Lower leg skin (tissue), 4 donors: ENCODE measurements at regions not wholly inside any gene's neighbourhood (a gene's known extent, or its start where the extent isn't known, plus 50 kb on each side); places are given as distances from the start of the nearest gene placed in this dataset.
"Not testable (repeated sequence)": the region's sequence is repeated elsewhere in the genome, so short reads cannot be mapped to it uniquely, and the experiment has no call there.

Experiments
- DNase-seq, 2 donors: peaks; one replicate each; pipeline ENCODE4 v3.0.0-alpha.2; 2019; ENCODE audit warnings: low spot score in 2 of 2
- H3K4me3 ChIP-seq: fragments of 200-600 bp; sonication (generic); 2 replicates; pipeline ENCODE4 v1.5.1; 2017; ENCODE audit warnings: mild to moderate bottlenecking, low read depth; ENCODE audit not compliant: poor library complexity, severe bottlenecking
- POLR2A ChIP-seq, 2 donors: fragments of 450-650 bp; IDR thresholded peaks; one replicate each; pipeline ENCODE4 v1.6.1; 2016 to 2017; ENCODE audit warnings: antibody characterized with exemption in 2 of 2, mild to moderate bottlenecking in 1 of 2, moderate library complexity in 1 of 2
- WGBS, 2 donors: methylation state at CpG; one replicate each; pipeline ENCODE4 v1.1.5; 2018; 5-methylcytosine and 5-hydroxymethylcytosine counted together
- intact Hi-C: fragments of 100-400 bp; cut with DNase I; formaldehyde crosslinking; loops from one replicate; pipeline ENCODE4 v1.15.0; 2023; ENCODE audit warnings: low total_unique reads
- TF ChIP-seq, protein P1 (sequence below), 3 donors: fragments of 450-650 bp; IDR thresholded peaks; one replicate each; pipeline ENCODE4 v1.5.1; 2016; ENCODE audit warnings: antibody characterized with exemption in 3 of 3, mild to moderate bottlenecking in 3 of 3, moderate library complexity in 2 of 3

DNA sequence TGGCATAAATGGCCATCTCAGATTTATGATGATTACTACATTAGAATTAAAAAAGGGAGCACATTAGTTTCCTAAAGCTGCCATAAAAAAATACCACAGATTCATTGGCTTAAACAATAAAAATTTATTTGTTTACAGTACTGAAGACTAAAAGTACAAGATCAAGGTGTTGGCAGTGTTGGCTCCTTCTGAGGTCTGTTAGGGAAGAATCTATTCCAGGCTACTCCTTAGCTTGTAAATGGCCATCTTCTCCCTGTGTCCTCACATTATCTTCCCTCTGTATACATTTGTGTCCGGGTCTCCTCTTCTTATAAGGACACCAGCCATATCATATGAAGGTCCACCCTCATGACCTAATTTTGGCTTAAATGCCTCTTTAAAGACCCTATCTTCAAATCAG is 341.0 kb downstream of the SLC7A11 start:
- intact Hi-C loops, result no loop called here
- H3K4me3 ChIP-seq, result no peak overlapping the region
- TF ChIP-seq, protein P1, sequence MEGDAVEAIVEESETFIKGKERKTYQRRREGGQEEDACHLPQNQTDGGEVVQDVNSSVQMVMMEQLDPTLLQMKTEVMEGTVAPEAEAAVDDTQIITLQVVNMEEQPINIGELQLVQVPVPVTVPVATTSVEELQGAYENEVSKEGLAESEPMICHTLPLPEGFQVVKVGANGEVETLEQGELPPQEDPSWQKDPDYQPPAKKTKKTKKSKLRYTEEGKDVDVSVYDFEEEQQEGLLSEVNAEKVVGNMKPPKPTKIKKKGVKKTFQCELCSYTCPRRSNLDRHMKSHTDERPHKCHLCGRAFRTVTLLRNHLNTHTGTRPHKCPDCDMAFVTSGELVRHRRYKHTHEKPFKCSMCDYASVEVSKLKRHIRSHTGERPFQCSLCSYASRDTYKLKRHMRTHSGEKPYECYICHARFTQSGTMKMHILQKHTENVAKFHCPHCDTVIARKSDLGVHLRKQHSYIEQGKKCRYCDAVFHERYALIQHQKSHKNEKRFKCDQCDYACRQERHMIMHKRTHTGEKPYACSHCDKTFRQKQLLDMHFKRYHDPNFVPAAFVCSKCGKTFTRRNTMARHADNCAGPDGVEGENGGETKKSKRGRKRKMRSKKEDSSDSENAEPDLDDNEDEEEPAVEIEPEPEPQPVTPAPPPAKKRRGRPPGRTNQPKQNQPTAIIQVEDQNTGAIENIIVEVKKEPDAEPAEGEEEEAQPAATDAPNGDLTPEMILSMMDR (IDR thresholded peaks at IDR 0.05), result no peak
- no peak for TF ChIP-seq POLR2A (IDR thresholded peaks at IDR 0.05)
- 88 to 92% methylated on average over 1 of the region's 1 CpG for WGBS, 2 donors
- no peak for DNase-seq

DNA sequence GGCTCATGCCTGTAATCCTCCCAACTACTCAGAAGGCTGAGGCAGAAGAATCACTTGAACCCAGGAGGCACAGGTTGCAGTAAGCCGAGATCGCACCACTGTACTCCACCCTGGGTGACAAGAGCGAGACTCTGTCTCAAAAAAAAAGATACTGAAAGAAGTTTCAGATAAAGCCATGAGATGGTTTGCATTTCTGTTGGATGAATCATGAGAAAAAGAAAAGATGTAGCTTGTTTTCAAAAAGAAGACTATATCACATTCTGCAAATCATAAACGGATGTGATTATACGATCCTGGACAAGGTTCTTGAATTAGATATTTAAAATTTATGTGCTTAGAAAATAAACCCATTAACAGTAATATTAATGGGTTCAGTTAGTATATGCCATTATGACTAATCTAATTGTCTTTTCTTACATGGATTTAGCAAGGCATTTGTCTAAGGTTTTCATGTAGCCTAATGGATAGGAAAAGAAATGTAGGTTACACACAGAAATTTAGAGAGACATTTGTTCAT is 345.9 kb downstream of the SLC7A11 start:
- 71 to 75% methylated on average over 5 of the region's 5 CpGs for WGBS, 2 donors
- TF ChIP-seq, protein P1 (IDR thresholded peaks at IDR 0.05), result no peak
- TF ChIP-seq POLR2A (IDR thresholded peaks at IDR 0.05), result no peak
- intact Hi-C loops, result no loop called here
- DNase-seq, result no peak
- no peak overlapping the region for H3K4me3 ChIP-seq

DNA sequence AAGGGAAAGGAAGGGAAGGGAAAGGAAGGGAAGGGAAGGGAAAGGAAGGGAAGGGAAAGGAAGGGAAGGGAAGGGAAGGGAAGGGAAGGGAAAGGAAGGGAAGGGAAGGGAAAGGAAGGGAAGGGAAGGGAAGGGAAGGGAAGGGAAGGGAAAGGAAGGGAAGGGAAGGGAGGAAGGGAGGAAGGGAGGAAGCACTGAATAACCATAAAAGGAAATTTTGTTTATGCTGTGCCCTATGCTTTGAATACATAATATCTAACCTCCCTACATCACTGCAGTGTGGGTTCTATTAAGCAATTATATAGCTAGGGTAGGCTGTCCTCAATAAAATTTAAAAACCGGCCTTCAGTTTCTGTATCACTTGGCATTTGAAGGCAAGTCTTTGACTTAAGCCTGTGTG is 346.6 kb downstream of the SLC7A11 start:
- WGBS, 2 donors, result 80 to 86% methylated on average over 1 of the region's 1 CpG
- H3K4me3 ChIP-seq, DNase-seq, intact Hi-C loops: not testable (repeated sequence)

DNA sequence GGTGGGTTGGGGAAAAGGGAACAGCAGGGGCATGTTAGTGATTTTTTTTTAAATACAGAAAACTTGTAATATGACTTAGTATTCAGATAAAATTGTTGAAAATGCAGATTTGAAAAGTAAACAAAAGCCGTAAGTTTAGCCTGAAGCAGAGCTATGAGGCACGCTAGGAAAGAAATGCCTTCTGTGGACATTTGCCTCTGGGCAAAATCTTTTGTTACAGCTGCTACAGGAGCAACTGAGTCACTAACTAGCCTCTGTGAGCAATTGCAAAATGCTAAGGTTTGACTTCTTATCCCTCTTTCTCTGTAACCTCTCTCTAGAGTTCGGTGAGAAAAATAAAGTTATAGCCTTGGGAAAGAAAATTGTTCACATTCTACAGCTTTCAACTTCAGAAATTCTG is 350.0 kb downstream of the SLC7A11 start:
- TF ChIP-seq POLR2A (IDR thresholded peaks at IDR 0.05), result no peak
- TF ChIP-seq, protein P1 (IDR thresholded peaks at IDR 0.05), result no peak
- 73 to 79% methylated on average over 3 of the region's 3 CpGs for WGBS, 2 donors
- DNase-seq, result no peak
- intact Hi-C loops, result no loop called here
- no peak overlapping the region for H3K4me3 ChIP-seq

DNA sequence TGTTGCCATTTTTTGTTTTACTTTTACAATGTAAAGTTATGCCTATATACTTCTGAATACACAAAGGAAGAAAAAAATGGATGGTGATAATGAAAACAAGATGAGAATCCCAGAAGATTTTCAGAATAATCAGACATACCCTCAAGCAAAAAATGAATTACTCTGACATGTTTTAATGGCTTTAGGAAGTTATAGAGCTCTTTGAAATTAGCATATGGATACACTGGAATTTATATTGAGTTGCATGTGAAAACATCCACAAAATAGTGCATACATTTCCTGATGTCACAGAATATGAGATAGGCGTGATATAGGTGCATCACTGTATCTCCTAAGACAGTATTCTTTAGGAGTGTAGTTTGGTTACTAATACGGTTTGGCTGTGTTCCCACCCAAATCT is 351.3 kb downstream of the SLC7A11 start:
- 83 to 88% methylated on average over 2 of the region's 2 CpGs for WGBS, 2 donors
- H3K4me3 ChIP-seq, result no peak overlapping the region
- intact Hi-C loops, result no loop called here
- no peak for DNase-seq
- TF ChIP-seq, protein P1 (IDR thresholded peaks at IDR 0.05), result no peak

DNA sequence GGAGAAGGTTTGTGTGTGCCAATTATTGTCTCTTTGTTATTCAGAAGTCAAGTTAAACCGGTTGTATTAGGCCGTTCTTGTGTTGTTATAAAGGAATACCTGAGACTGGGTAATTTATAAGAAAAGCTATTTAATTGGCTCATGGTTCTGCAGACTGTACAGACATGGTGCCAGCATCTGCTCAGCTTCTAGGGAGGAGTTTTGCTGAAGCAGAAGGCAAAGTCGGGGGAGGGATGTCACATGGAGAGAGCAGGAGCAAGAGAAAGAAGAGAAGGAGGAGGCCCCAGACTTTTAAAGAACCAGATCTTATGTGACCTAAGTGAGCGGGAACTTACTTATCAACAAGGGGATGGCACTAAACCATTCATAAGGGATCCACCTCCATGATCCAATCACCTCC is 349.3 kb upstream of the PCDH18 start:
- WGBS, 2 donors, result 52 to 56% methylated on average over 4 of the region's 4 CpGs
- H3K4me3 ChIP-seq, result no peak overlapping the region
- no peak for DNase-seq
- TF ChIP-seq POLR2A (IDR thresholded peaks at IDR 0.05), result no peak
- TF ChIP-seq, protein P1 (IDR thresholded peaks at IDR 0.05), result no peak
- intact Hi-C loops, result no loop called here

DNA sequence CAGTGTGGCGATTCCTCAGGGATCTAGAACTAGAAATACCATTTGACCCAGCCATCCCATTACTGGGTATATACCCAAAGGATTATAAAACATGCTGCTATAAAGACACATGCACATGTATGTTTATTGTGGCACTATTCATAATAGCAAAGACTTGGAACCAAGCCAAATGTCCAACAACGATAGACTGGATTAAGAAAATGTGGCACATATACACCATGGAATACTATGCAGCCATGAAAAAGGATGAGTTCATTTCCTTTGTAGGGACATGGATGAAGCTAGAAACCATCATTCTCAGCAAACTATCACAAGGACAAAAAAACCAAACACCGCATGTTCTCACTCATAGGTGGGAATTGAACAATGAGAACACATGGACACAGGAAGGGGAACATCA is 335.8 kb upstream of the PCDH18 start:
- WGBS, 2 donors, result 85 to 86% methylated on average over 2 of the region's 3 CpGs
- H3K4me3 ChIP-seq, DNase-seq, intact Hi-C loops: not testable (repeated sequence)
